Esophagus (tissue), 2 donors: ENCODE measurements at regions not wholly inside any gene's neighbourhood (a gene's known extent, or its start where the extent isn't known, plus 50 kb on each side); places are given as distances from the start of the nearest gene placed in this dataset.
"Not testable (repeated sequence)": the region's sequence is repeated elsewhere in the genome, so short reads cannot be mapped to it uniquely, and the experiment has no call there.

Experiments used
- H3K27ac ChIP-seq, 2 donors: one replicate each; pipeline ENCODE4 v1.5.1; 2013; ENCODE audit warnings: low read depth in 2 of 2, mild to moderate bottlenecking in 2 of 2, inconsistent platforms in 1 of 2, low read length in 1 of 2, moderate library complexity in 1 of 2
- H3K27me3 ChIP-seq, 2 donors: one replicate each; pipeline ENCODE4 v1.6.1; 2013; ENCODE audit warnings: low read length in 2 of 2, control low read depth in 1 of 2, mild to moderate bottlenecking in 1 of 2; ENCODE audit not compliant: insufficient read depth in 2 of 2, control insufficient read depth in 1 of 2
- H3K36me3 ChIP-seq, 2 donors: one replicate each; pipeline ENCODE4 v1.6.1; 2013; ENCODE audit warnings: low read length in 1 of 2; ENCODE audit not compliant: control insufficient read depth in 2 of 2, insufficient read depth in 2 of 2
- H3K4me1 ChIP-seq, 2 donors: one replicate each; pipeline ENCODE4 v1.6.1; 2013; ENCODE audit warnings: low read length in 1 of 2; ENCODE audit not compliant: control insufficient read depth in 2 of 2, insufficient read depth in 2 of 2
- H3K4me3 ChIP-seq, 2 donors: one replicate each; pipeline ENCODE4 v1.5.1; 2013; ENCODE audit warnings: low read length in 2 of 2, mild to moderate bottlenecking in 2 of 2, low read depth in 1 of 2, moderate library complexity in 1 of 2
- H3K9me3 ChIP-seq, 2 donors: one replicate each; pipeline ENCODE4 v1.6.1; 2013; ENCODE audit warnings: mild to moderate bottlenecking in 2 of 2, low read depth in 1 of 2, low read length in 1 of 2, moderate library complexity in 1 of 2; ENCODE audit not compliant: control insufficient read depth in 2 of 2, insufficient read depth in 1 of 2
- WGBS, 2 donors: extraction: QIAGEN DNeasy Blood & Tissue Kit; methylation state at CpG; one replicate each; pipeline ENCODE4 v1.1.7; 2013; 5-methylcytosine and 5-hydroxymethylcytosine counted together
- donor health status: healthy with polysubstance abuse.
- donor health status: Bipolar disorder and iron deficiency.

DNA sequence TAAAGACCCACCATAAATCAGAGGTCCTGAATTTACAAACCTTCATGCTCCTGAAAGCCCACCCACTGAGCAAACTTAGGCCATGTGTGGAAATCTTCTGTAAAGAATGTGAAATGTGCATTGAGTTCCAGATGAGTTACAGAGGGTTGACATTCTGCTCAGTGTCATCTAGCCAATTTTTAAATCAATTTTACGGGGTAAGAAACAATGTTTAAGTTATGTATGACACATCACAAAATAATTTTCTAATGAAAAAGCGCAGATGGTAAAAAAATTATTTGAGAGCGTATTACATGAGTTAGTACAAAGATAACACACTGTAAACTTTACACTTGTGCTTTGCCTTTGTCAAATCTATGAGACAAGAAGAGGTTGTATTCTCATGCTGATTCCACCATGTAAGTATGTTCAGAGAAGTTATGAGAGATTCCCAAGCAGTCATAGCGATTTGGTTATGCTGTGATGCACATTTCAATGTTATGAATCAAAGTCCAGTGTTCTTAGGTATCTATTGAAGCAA lies 446.3 kb downstream of the ADCYAP1 start:
- H3K9me3 ChIP-seq, result no peaks in the 10 kb centered on the region
- 59 to 61% methylated on average over 4 of the region's 4 CpGs for WGBS, 2 donors
- H3K36me3 ChIP-seq, result no peaks in the 10 kb centered on the region
- no peaks in the 10 kb centered on the region for H3K27me3 ChIP-seq
- H3K4me1 ChIP-seq, result no peaks in the 10 kb centered on the region
- H3K4me3 ChIP-seq, result no peak overlapping the region
- no peak overlapping the region for H3K27ac ChIP-seq

DNA sequence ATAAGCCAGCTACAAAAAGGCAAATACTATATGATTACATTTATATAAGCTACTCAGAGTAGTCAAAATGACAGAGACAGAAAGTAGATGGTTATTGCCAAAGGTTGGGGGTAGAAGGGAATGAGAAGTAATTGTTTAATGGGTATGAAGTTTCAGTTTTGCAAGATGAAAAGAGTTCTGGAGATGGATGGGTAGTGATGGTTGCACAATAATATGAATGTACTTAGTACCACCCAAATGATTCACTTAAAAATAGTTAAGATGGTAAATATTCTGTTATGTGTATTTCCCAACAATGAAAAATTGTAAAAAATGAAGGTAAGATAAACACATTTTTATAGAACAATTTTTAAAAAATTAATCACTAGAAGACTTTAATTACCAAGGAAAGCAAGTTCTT lies 448.4 kb downstream of the ADCYAP1 start:
- Histone ChIP-seq H3K36me3 (no peaks in the 10 kb centered on the region), H3K27me3 (no peaks in the 10 kb centered on the region), H3K4me3 (no peak overlapping the region), H3K4me1 (no peaks in the 10 kb centered on the region), H3K27ac (no peak overlapping the region), H3K9me3 (no peaks in the 10 kb centered on the region)

DNA sequence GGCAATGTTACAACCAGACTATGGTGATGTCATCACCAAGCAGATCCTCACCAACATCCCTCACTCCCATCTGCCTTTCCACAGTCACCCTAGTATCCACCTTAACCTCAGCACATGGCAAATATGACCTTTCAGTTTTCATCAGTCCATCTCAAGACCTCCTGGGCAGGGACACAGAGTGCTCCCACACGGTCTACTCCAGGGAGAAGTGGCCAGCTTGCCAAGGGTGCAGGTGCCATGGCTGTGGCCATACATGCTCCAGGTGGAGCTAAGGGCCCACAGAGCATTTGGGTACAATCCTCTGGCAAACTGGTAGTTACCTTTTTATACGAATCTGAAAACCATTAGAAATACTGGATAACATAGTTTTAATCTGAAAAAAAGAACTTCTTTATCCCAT lies 453.1 kb downstream of the ADCYAP1 start:
- H3K9me3 ChIP-seq, result no peaks in the 10 kb centered on the region
- H3K36me3 ChIP-seq, result no peaks in the 10 kb centered on the region
- 75 to 82% methylated on average over 2 of the region's 2 CpGs for whole genome bisulfite sequencing, 2 donors
- H3K27ac ChIP-seq, result no peak overlapping the region
- H3K4me1 ChIP-seq, result no peaks in the 10 kb centered on the region
- no peaks in the 10 kb centered on the region for H3K27me3 ChIP-seq
- no peak overlapping the region for H3K4me3 ChIP-seq

DNA sequence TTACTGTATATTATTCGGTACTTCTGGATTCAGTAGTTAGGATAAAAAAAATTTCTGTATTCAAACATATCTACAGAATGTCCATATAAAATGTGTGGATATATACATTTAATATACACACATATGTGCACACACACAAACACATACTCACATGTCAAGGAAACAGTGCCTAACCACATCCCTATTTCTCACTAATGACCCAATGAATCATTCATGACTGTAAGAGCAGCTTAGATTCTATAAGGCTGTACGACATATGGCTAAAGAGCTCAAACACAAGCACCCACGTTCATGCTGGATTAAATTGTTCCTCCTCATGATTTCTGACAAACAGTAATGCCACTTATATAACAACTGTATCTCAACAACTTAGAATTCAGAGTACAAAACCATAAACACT lies 457.3 kb downstream of the ADCYAP1 start:
- no peaks in the 10 kb centered on the region for H3K27me3 ChIP-seq
- H3K4me1 ChIP-seq, result no peaks in the 10 kb centered on the region
- H3K4me3 ChIP-seq, result no peak overlapping the region
- H3K9me3 ChIP-seq, result no peaks in the 10 kb centered on the region
- H3K36me3 ChIP-seq, result no peaks in the 10 kb centered on the region
- whole genome bisulfite sequencing, 2 donors, result 53 to 56% methylated on average over 3 of the region's 3 CpGs
- H3K27ac ChIP-seq, result no peak overlapping the region

DNA sequence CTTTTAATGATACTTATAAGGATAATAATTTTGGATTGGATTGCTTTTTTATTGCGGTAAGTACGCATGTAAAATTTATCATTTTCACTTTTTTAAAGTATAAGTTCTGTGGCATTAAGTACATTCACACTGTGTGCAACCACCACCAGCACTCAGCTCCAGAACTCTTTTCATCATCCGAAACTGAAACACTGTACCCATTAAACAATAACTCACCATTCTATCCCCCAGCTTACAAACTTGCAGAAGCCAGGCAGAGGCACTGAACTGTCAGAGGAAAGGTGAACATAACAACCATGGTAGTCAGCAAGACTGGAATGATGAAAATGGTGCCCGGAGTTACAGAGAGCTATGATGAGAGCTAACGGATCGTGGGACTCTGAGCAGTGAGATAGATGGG lies 465.9 kb downstream of the ADCYAP1 start:
- Histone ChIP-seq H3K4me1 (no peaks in the 10 kb centered on the region), H3K4me3 (no peak overlapping the region), H3K27ac (no peak overlapping the region), H3K27me3 (no peaks in the 10 kb centered on the region), H3K9me3 (no peaks in the 10 kb centered on the region), H3K36me3 (no peaks in the 10 kb centered on the region)
- 90 to 93% methylated on average over 6 of the region's 6 CpGs for WGBS, 2 donors

DNA sequence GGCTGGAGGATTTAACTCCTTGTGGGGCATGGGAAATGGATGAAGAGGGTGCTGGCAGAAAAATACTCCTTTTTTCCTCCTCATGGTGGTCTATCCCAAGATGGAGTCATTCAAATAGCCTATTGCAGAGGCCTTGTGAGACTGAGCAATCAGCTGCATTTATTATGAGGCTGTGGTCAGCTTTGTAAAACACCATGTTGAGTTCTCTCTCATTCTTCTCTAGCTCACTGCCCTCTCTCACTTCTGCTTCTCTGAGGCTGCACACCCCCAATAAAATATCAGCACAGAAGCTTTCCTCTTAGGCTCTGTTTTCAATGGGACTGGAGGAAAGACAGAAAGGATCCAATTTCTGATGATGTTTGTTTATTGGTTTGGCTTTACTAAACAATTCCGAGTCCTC lies 467.1 kb downstream of the ADCYAP1 start:
- Histone ChIP-seq H3K4me3 (no peak overlapping the region), H3K9me3 (no peaks in the 10 kb centered on the region), H3K27ac (no peak overlapping the region), H3K36me3 (no peaks in the 10 kb centered on the region), H3K4me1 (no peaks in the 10 kb centered on the region), H3K27me3 (no peaks in the 10 kb centered on the region)
- WGBS, 2 donors, result 73 to 86% methylated on average over 1 of the region's 1 CpG

DNA sequence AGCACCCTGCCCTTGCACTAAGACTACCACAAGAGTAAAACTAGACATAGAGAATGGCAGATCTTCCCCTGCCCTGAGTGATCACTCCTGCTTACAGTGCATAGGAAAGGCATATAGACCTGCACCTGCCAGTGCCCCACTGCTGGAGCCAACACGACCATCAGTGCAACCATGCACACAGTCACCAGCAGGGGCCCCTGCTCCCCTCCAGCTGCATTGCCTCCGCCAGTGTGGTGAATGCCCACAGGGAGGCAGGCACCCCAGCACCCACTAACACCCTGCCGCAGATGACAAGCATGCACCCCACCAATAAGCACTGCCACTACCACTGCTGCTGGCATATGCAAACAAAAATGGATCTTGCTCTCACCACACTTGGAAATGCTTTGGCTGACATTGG lies 478.8 kb downstream of the ADCYAP1 start:
- Histone ChIP-seq H3K27me3 (no peaks in the 10 kb centered on the region), H3K27ac (no peak overlapping the region), H3K36me3 (no peaks in the 10 kb centered on the region), H3K4me3 (no peak overlapping the region), H3K4me1 (no peaks in the 10 kb centered on the region), H3K9me3 (peaks cover 4 to 8% of the 10 kb centered on the region in 2 donors)
- WGBS, 2 donors, result 78 to 89% methylated on average over 3 of the region's 3 CpGs

DNA sequence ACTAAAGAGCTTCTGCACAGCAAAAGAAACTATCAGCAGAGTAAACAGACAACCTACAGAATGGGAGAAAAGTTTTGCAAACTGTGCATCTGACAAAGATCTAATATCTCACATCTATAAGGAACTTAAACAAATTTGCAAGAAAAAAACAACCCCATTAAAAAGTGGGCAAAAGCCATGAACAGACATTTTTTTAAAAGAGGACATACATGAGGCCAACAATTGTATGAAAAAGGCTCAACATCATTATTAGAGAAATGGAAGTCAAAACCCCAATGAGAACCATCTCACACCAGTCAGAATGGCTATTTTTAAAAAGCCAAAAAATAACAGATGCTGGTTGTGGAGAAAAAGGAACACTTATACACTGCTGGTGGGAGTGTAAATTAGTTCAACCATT lies 483.8 kb downstream of the ADCYAP1 start:
- not testable (repeated sequence) for H3K36me3 ChIP-seq, H3K27me3 ChIP-seq, H3K4me1 ChIP-seq, H3K27ac ChIP-seq, H3K9me3 ChIP-seq, H3K4me3 ChIP-seq

DNA sequence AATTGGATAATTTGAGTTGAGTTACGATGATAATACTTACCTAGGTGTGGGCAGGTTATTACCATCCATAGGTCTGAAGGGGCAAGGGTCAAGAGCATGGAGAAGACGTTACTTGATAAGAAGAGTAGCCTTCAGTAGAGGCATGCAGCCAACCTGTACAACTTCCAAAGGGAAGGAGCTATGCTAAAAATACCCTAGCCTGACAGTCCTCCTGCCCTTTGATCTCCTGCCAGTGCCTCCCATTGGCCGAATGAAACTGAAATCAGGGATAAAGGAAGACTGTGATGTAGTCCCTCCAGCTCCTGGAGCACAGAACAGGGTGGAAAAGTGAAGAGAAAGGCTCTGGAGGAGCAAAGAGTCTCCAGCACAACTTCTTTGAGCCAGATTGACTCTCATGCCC lies 487.4 kb downstream of the ADCYAP1 start:
- no peaks in the 10 kb centered on the region for H3K27me3 ChIP-seq
- no peaks in the 10 kb centered on the region for H3K36me3 ChIP-seq
- no peak overlapping the region for H3K4me3 ChIP-seq
- WGBS, 2 donors, result 32 to 40% methylated on average over 3 of the region's 3 CpGs
- no peaks in the 10 kb centered on the region for H3K9me3 ChIP-seq
- no peak overlapping the region for H3K27ac ChIP-seq
- no peaks in the 10 kb centered on the region for H3K4me1 ChIP-seq

DNA sequence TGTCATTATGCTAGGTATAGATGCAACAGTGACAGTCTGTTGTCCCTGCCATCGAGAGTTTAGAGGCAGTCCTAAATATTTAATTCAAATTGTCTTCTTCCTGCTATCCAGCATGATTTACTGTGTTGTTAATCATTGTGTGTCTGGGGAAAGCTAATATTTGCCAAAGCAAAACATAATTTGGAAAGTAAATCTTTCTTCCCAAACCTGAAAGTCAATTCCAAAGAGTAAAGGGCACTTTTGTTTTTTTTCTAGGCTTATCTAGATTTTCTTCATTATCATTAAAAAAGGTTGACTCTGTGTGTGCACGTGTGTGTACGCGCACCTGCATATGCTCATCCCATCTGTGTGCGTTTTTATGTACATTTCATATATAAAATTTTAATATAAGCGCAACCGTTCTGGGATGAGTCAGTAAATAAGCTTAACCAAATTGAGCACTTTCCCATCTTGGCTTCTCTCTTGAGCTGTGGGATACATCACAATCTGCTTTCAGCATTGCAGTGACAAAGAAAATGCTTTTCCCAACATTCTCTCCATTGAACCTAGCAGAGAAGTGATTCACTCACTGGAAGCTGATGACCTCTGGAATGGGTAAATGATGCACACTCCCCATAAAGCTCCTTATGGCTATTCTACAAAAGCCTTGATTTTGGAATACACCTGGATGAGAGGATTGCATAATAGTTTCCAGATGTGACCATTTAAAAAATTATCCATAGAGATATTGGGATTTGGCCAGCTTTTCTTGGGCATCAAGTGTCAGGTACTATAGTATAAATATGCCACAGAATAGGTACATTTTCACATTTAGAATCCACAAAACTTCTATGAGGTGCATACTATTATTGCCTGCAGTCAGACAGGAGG lies 488.4 kb downstream of the ADCYAP1 start:
- Histone ChIP-seq H3K4me1 (no peaks in the 10 kb centered on the region), H3K9me3 (no peaks in the 10 kb centered on the region), H3K27ac (no peak overlapping the region), H3K36me3 (no peaks in the 10 kb centered on the region), H3K27me3 (no peaks in the 10 kb centered on the region), H3K4me3 (no peak overlapping the region)
- WGBS, 2 donors, result 50 to 75% methylated on average over 7 of the region's 7 CpGs
